WTC11 (cell line): ENCODE measurements at regions not wholly inside any gene's neighbourhood (a gene's known extent, or its start where the extent isn't known, plus 50 kb on each side); places are given as distances from the start of the nearest gene placed in this dataset.

Experiments used
- ATAC-seq: fragments of 200-7000 bp; cut with Tn5 transposase; 2 replicates; pipeline ENCODE4 v1.10.0; 2021; ENCODE audit warnings: mild to moderate bottlenecking, moderate library complexity
- CTCF ChIA-PET: fragments of 300-600 bp; sonication (Branson Sonifier 250); formaldehyde crosslinking; loops from one replicate; lab custom pipeline; 2021; ENCODE audit warnings: antibody characterized with exemption; lab: Charles Lee
- POLR2A ChIA-PET: fragments of 350-600 bp; sonication (Branson Sonifier 250); formaldehyde crosslinking; loops from one replicate; lab custom pipeline; 2021; ENCODE audit warnings: antibody characterized with exemption; lab: Charles Lee
- DNase-seq: peaks from one replicate; pipeline ENCODE4 v3.0.0; 2021; ENCODE audit warnings: low spot score
- H3K27ac Mint-ChIP-seq: 2 replicates; pipeline ENCODE4 v1.8.0; 2021; ENCODE audit warnings: mixed read lengths
- H3K27me3 Mint-ChIP-seq: 2 replicates; pipeline ENCODE4 v1.8.0; 2021; ENCODE audit warnings: low read depth, mild to moderate bottlenecking, moderate library complexity, mixed read lengths
- H3K36me3 Mint-ChIP-seq: 2 replicates; pipeline ENCODE4 v1.8.0; 2021; ENCODE audit warnings: mixed read lengths
- H3K4me1 Mint-ChIP-seq: 2 replicates; pipeline ENCODE4 v1.8.0; 2022; ENCODE audit warnings: mixed read lengths
- H3K4me3 Mint-ChIP-seq: 2 replicates; pipeline ENCODE4 v1.8.0; 2021; ENCODE audit warnings: mild to moderate bottlenecking, moderate library complexity, mixed read lengths
- H3K9me3 Mint-ChIP-seq: 2 replicates; pipeline ENCODE4 v1.8.0; 2021; ENCODE audit warnings: mixed read lengths
- ATF2 ChIP-seq: sonication (generic); formaldehyde crosslinking; IDR thresholded peaks from 2 replicates; pipeline ENCODE4 v1.8.1; 2022; ENCODE audit warnings: low read depth, missing genetic modification reagents, borderline replicate concordance
- CREB1 ChIP-seq: sonication (generic); formaldehyde crosslinking; IDR thresholded peaks from 2 replicates; pipeline ENCODE4 v1.8.0; 2023; ENCODE audit warnings: mild to moderate bottlenecking, missing genetic modification reagents
- E2F5 ChIP-seq: sonication (generic); formaldehyde crosslinking; IDR thresholded peaks from 2 replicates; pipeline ENCODE4 v1.8.1; 2022; ENCODE audit warnings: mild to moderate bottlenecking, moderate library complexity, missing genetic modification reagents
- ELF4 ChIP-seq: sonication (generic); formaldehyde crosslinking; IDR thresholded peaks from 2 replicates; pipeline ENCODE4 v1.8.1; 2022; ENCODE audit warnings: low read depth, mild to moderate bottlenecking, moderate library complexity, missing genetic modification reagents
- EMX1 ChIP-seq: fragments of 250-450 bp; sonication (Bioruptor Pico); IDR thresholded peaks from 2 replicates; pipeline ENCODE4 v1.8.0; 2021; ENCODE audit warnings: mild to moderate bottlenecking
- ETV6 ChIP-seq: sonication (generic); formaldehyde crosslinking; IDR thresholded peaks from 2 replicates; pipeline ENCODE4 v1.8.1; 2022; ENCODE audit warnings: mild to moderate bottlenecking, missing genetic modification reagents
- FOXK1 ChIP-seq: sonication (generic); formaldehyde crosslinking; IDR thresholded peaks from 2 replicates; pipeline ENCODE4 v1.8.0; 2022; ENCODE audit warnings: mild to moderate bottlenecking, moderate library complexity, missing genetic modification reagents
- FOXP1 ChIP-seq: sonication (generic); formaldehyde crosslinking; IDR thresholded peaks from 2 replicates; pipeline ENCODE4 v1.8.0; 2022; ENCODE audit warnings: missing genetic modification reagents, mild to moderate bottlenecking, moderate library complexity, borderline replicate concordance
- GRHL2 ChIP-seq: fragments of 250-450 bp; sonication (Bioruptor Pico); IDR thresholded peaks from 2 replicates; pipeline ENCODE4 v1.8.0; 2022; ENCODE audit warnings: mild to moderate bottlenecking, moderate library complexity; ENCODE audit not compliant: insufficient replicate concordance, severe bottlenecking
- MAX ChIP-seq: sonication (generic); formaldehyde crosslinking; IDR thresholded peaks from 2 replicates; pipeline ENCODE4 v1.8.0; 2022; ENCODE audit warnings: mild to moderate bottlenecking, missing genetic modification reagents
- NR1H2 ChIP-seq: sonication (generic); formaldehyde crosslinking; IDR thresholded peaks from 2 replicates; pipeline ENCODE4 v1.9.0; 2021; ENCODE audit warnings: mild to moderate bottlenecking, moderate library complexity, missing genetic modification reagents
- PREB ChIP-seq: sonication (generic); formaldehyde crosslinking; IDR thresholded peaks from 2 replicates; pipeline ENCODE4 v1.8.1; 2022; ENCODE audit warnings: mild to moderate bottlenecking, missing genetic modification reagents, moderate library complexity, borderline replicate concordance
- SOX15 ChIP-seq: fragments of 250-450 bp; sonication (Bioruptor Pico); IDR thresholded peaks from 2 replicates; pipeline ENCODE4 v1.9.0; 2021; ENCODE audit warnings: mild to moderate bottlenecking
- SP1 ChIP-seq: sonication (generic); formaldehyde crosslinking; conservative IDR thresholded peaks from 2 replicates; pipeline ENCODE4 v1.8.1; 2022; ENCODE audit warnings: missing genetic modification reagents
- TCF7 ChIP-seq: sonication (generic); formaldehyde crosslinking; IDR thresholded peaks from 2 replicates; pipeline ENCODE4 v1.8.0; 2022; ENCODE audit warnings: mild to moderate bottlenecking, low read depth, missing genetic modification reagents, moderate library complexity
- TP53 ChIP-seq: sonication (generic); formaldehyde crosslinking; IDR thresholded peaks from 2 replicates; pipeline ENCODE4 v1.8.1; 2023; ENCODE audit warnings: mild to moderate bottlenecking, missing genetic modification reagents
- ZNF317 ChIP-seq: sonication (generic); formaldehyde crosslinking; IDR thresholded peaks from 2 replicates; pipeline ENCODE4 v1.8.1; 2023; ENCODE audit warnings: low read depth, mild to moderate bottlenecking, moderate library complexity, missing genetic modification reagents, borderline replicate concordance
- ZNF416 ChIP-seq: fragments of 250-450 bp; sonication (Bioruptor Pico); IDR thresholded peaks from 2 replicates; pipeline ENCODE4 v1.9.0; 2021; ENCODE audit warnings: mild to moderate bottlenecking, inconsistent platforms
- ZNF425 ChIP-seq: fragments of 250-450 bp; sonication (Bioruptor Pico); conservative IDR thresholded peaks from 2 replicates; pipeline ENCODE4 v1.9.0; 2021; ENCODE audit warnings: mild to moderate bottlenecking
- ZSCAN18 ChIP-seq: fragments of 250-450 bp; sonication (Bioruptor Pico); IDR thresholded peaks from 2 replicates; pipeline ENCODE4 v2.1.2; 2022; ENCODE audit warnings: mild to moderate bottlenecking, moderate library complexity

- Mint-ChIP-seq H3K9me3 (no peaks in the 10 kb centered on the region), H3K4me3 (no peak overlapping the region), H3K27me3 (no peaks in the 10 kb centered on the region), H3K4me1 (no peaks in the 10 kb centered on the region), H3K36me3 (no peaks in the 10 kb centered on the region), H3K27ac (no peak overlapping the region)
- CTCF ChIA-PET, result no interaction called here
- ATAC-seq (no peak), DNase-seq (no peak)
- no peak for TF ChIP-seq E2F5 (CRISPR knock-in tag)
- POLR2A ChIA-PET, result no interaction called here
Observed at GRCh38 chr4:104815665-104816064, 321.0 kb upstream of the CXXC4 start.

GRCh38 chr4:104818579-104818978 is 323.9 kb upstream of the CXXC4 start:
- no peaks in the 10 kb centered on the region for H3K9me3 Mint-ChIP-seq
- no peak overlapping the region for H3K27ac Mint-ChIP-seq
- DNase-seq, result no peak
- H3K4me3 Mint-ChIP-seq, result no peak overlapping the region
- no peak for ATAC-seq
- no peaks in the 10 kb centered on the region for H3K36me3 Mint-ChIP-seq
- POLR2A ChIA-PET, result no interaction called here
- H3K4me1 Mint-ChIP-seq, result no peaks in the 10 kb centered on the region; the same call in 1 of the 2 replicates
- CTCF ChIA-PET, result no interaction called here
- H3K27me3 Mint-ChIP-seq, result no peaks in the 10 kb centered on the region
- TF ChIP-seq ELF4 (CRISPR knock-in tag), result no peak
- no peak for TF ChIP-seq FOXP1
- no peak for TF ChIP-seq ZNF425 (CRISPR knock-in tag)
- TF ChIP-seq ZSCAN18 (CRISPR knock-in tag), result no peak
- TF ChIP-seq EMX1 (CRISPR knock-in tag), result no peak
- no peak for TF ChIP-seq MAX
- no peak for TF ChIP-seq ETV6
- TF ChIP-seq SP1 (CRISPR knock-in tag), result no peak
- no peak for TF ChIP-seq NR1H2 (CRISPR knock-in tag)
- TF ChIP-seq SOX15, result no peak
- no peak for TF ChIP-seq ATF2 (CRISPR knock-in tag)
- no peak for TF ChIP-seq TCF7 (CRISPR knock-in tag)
- no peak for TF ChIP-seq ZNF416 (CRISPR knock-in tag)
- no peak for TF ChIP-seq ZNF317 (CRISPR knock-in tag)
- no peak for TF ChIP-seq CREB1 (CRISPR knock-in tag)
- no peak for TF ChIP-seq FOXK1 (CRISPR knock-in tag)
- no peak for TF ChIP-seq PREB (CRISPR knock-in tag)
- TF ChIP-seq TP53 (CRISPR knock-in tag), result no peak
- no peak for TF ChIP-seq GRHL2 (CRISPR knock-in tag)
